Prostate gland (tissue), 1 donor: ENCODE measurements at regions not wholly inside any gene's neighbourhood (a gene's known extent, or its start where the extent isn't known, plus 50 kb on each side); places are given as distances from the start of the nearest gene placed in this dataset.
"Not testable (repeated sequence)": the region's sequence is repeated elsewhere in the genome, so short reads cannot be mapped to it uniquely, and the experiment has no call there.

Experiments used
- POLR2A ChIP-seq: fragments of 450-650 bp; IDR thresholded peaks from one replicate; pipeline ENCODE4 v1.6.1; 2016; ENCODE audit warnings: antibody characterized with exemption, mild to moderate bottlenecking
- POLR2AphosphoS5 ChIP-seq: sonication (generic); formaldehyde crosslinking; IDR thresholded peaks from one replicate; pipeline ENCODE4 v1.6.1; 2017; ENCODE audit warnings: antibody characterized with exemption

DNA sequence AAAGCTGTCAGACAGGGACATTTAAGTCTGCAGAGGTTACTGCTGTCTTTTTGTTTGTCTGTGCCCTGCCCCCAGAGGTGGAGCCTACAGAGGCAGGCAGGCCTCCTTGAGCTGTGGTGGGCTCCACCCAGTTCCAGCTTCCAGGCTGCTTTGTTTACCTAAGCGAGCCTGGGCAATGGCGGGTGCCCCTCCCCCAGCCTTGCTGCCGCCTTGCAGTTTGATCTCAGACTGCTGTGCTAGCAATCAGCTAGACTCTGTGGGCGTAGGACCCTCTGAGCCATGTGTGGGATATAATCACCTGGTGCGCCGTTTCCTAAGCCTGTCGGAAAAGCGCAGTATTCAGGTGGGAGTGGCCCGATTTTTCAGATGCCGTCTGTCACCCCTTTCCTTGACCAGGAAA, 66.7 kb upstream of the TMEM229A start:
- TF ChIP-seq POLR2AphosphoS5, POLR2A: not testable (repeated sequence)
